RWPE1 (cell line): ENCODE measurements at regions not wholly inside any gene's neighbourhood (a gene's known extent, or its start where the extent isn't known, plus 50 kb on each side); places are given as distances from the start of the nearest gene placed in this dataset.

Experiments
- CTCF ChIA-PET: fragments of 350-600 bp; sonication (Branson Sonifier 250); formaldehyde crosslinking; extraction: SDS; loops from one replicate; lab custom pipeline; 2021; lab: Yijun Ruan, JAX
- POLR2A ChIA-PET: fragments of 400-600 bp; formaldehyde crosslinking; extraction: SDS; loops from one replicate; lab custom pipeline; 2020; ENCODE audit warnings: antibody characterized with exemption; ENCODE audit not compliant: low non-redundant PET; lab: Yijun Ruan, JAX
- DNase-seq: peaks from one replicate; pipeline ENCODE4 v3.0.0; 2012; ENCODE audit warnings: low spot score
- H3K27ac ChIP-seq: fragments of 450-650 bp; 2 replicates; pipeline ENCODE4 v1.5.1; 2017
- CTCF ChIP-seq: fragments of 450-650 bp; conservative IDR thresholded peaks from 2 replicates; pipeline ENCODE4 v1.5.1; 2017; ENCODE audit warnings: low read depth, mild to moderate bottlenecking

DNA sequence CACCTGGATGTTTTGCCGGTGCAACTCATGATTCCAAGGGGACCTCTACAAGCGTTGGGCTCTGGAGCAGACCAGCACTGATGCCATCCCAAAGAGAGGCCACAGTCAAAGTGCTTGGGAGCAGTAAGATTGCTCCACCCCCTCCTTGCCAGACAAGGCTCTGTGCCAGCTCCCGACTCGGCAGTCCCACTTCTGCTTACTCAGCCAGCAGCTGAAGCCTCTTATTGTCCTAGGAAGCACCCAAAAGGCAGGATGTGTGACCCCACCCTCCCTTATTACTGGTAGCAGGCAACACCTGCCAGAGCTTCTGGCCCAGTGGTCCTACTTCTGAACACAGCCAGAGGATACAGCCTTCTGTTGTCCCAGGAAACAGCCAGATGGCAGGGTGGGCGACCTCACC is 614.2 kb downstream of the TENT5A start:
- no peak for TF ChIP-seq CTCF
- CTCF ChIA-PET = interaction anchor here (0.6 kb wide), 1 partner anchor 204 kb away, joined by 4 read pairs; no protein-coding TSS in a partner anchor
- POLR2A ChIA-PET = no interaction called here
- DNase-seq = no peak
- no peak overlapping the region for H3K27ac ChIP-seq

- ChIA-PET CTCF (interaction anchor here (0.7 kb wide), 1 partner anchor 29 kb away, joined by 3 read pairs; no protein-coding TSS in a partner anchor), POLR2A (no interaction called here)
- DNase-seq = no peak
- no peak for TF ChIP-seq CTCF
- no peak overlapping the region for H3K27ac ChIP-seq
These were observed 621.5 kb downstream of the TENT5A start for GRCh38 chr6:81130969-81131368.

- TF ChIP-seq CTCF = no peak
- POLR2A ChIA-PET = no interaction called here
- CTCF ChIA-PET = no interaction called here
- no peak overlapping the region for H3K27ac ChIP-seq
- no peak for DNase-seq
These were observed 622.4 kb downstream of the TENT5A start for GRCh38 chr6:81130061-81130460.

DNA sequence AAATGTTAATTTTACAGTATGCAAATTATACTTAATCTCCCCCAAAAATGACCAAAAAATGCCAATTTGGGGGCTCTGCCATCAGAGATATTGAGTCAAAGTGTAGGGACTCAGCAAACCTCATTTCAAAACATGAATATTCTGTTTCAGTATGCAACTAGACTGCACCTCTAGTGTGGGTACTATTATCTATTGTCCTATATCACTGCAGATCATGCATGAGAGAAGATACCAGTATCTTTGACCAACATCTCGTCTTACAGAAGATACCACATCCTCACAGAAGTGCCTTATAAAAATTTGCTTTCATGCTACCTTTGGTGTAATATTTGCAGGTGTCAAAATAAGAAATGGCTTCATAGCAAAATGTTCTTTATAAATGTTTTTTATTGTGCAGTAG is 623.8 kb downstream of the TENT5A start:
- DNase-seq = no peak
- POLR2A ChIA-PET = no interaction called here
- TF ChIP-seq CTCF = no peak
- CTCF ChIA-PET = interaction anchor here (0.6 kb wide), 1 partner anchor 52 kb away, joined by 3 read pairs; no protein-coding TSS in a partner anchor
- H3K27ac ChIP-seq = no peak overlapping the region

DNA sequence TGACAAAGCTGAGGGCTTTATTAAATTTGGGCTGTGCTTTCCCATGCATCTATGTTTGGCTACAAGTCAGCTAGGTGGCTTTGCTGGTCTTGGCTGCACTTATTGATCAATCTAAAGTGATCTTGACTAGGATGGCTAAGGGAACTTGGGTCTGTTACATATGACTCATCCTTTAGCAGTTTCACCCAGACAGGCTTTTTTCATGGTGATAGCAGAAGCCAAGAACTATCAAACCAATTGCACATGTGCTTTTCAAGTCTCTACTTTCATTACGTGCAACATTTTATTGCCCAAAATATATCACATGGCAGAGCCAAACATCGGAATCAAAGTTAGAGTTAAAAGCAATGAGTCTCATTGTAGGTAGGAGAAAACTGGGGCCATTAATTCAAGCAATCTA is 626.3 kb downstream of the TENT5A start:
- CTCF ChIA-PET = no interaction called here

DNA sequence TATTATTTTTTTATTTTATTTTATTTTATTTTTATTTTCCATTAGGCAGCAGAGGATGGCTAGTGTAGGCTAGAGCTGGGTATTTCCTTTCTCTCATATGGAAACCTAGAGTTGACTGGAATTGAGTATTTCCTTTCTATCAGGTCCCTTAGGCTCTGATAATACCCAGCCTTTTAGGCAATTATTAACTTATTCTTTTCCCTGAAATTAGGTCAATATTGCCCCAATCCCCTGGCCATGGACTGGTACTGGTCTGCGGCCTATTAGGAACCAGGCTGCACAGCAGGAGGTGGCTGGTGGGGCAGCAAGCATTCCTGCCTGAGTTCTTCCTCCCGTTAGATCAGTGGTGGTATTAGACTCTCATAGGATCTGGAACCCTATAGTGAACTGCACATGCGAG is 632.2 kb downstream of the TENT5A start:
- TF ChIP-seq CTCF = no peak
- POLR2A ChIA-PET = no interaction called here
- CTCF ChIA-PET = no interaction called here
- no peak overlapping the region for H3K27ac ChIP-seq
- DNase-seq = no peak

More for the DNA sequence above, 626.3 kb downstream of the TENT5A start:
- POLR2A ChIA-PET = no interaction called here
- no peak for TF ChIP-seq CTCF
- no peak for DNase-seq
- no peak overlapping the region for H3K27ac ChIP-seq

DNA sequence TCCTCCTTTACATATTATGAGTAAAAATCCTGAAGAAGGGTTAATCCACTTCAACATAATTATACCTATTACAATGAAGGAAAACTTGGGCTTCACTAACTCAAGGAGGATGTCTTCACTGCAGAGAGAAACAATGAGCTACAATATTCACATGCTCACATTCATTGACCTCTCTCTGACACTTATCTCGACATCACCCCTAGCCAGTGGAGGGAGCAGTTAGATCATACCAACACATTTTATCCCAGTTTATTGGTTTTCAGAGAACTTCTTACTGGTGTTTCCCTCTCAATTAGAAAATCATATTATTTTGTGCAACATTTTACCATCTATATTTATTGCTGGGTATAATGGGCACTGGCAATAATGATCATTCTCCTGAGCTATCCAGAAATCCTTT is 646.5 kb downstream of the TENT5A start:
- CTCF ChIA-PET = no interaction called here
- POLR2A ChIA-PET = no interaction called here
- DNase-seq = no peak
- TF ChIP-seq CTCF = no peak
- no peak overlapping the region for H3K27ac ChIP-seq
